CD4-positive, alpha-beta T cell treated with Interleukin-4 for 4 hours (primary cell): ENCODE measurements at regions not wholly inside any gene's neighbourhood (a gene's known extent, or its start where the extent isn't known, plus 50 kb on each side); places are given as distances from the start of the nearest gene placed in this dataset.

Source experiments
- DNase-seq: peaks from one replicate; pipeline ENCODE4 v3.0.0-alpha.2; 2020

GRCh38 chr16:6247150-6247549, 1085.5 kb upstream of the RBFOX1 start:
- no peak for DNase-seq

DNA sequence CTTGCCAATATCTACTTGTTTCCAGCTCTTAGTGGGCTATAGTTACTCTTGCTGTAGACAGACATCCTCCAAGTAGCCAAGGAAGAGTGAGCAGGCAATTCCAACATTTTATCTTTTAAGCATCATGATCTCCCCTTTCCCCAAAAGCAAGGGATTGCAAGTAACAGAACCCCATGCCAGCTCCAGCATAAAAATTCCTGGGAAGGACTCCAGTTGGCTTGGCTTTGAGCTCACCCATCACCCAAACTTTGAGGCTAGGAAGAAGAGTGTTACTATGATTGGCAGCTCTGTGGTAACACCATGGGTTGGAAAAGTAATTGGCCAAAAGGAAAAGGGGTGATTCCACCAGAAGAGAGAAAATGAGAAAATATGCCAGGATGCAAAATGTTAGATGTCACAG, 1086.4 kb upstream of the RBFOX1 start:
- no peak for DNase-seq

- no peak for DNase-seq
Observed at GRCh38 chr16:6232056-6232455, 1100.6 kb upstream of the RBFOX1 start.

- DNase-seq = no peak
Observed at GRCh38 chr16:6231398-6231797, 1101.2 kb upstream of the RBFOX1 start.

- no peak for DNase-seq
Observed at GRCh38 chr16:6229186-6229585, 1103.5 kb upstream of the RBFOX1 start.

DNA sequence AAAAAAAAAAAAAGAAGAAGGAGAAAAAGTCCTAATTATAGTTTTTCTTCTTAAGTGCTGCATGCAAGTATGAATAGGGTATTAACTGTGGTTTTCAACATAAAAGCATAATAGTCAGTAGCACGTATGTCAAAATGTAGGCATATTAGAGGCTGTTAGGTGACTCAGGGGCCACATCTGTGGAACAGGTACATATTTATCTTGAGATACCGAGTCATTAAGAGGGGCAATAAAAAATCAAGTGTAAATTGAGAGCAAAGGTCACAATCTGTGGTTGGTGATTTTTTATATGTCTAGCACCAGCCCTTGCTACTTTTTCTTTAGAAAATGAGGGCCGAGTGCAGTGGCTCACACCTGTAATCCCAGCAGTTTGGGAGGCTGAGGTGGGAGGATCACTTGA, 1113.8 kb upstream of the RBFOX1 start:
- no peak for DNase-seq

GRCh38 chr16:6216836-6217235, 1115.8 kb upstream of the RBFOX1 start:
- DNase-seq = no peak

GRCh38 chr16:6211644-6212043, 1114.0 kb upstream of the EEF2KMT start:
- no peak for DNase-seq

- DNase-seq = no peak
Observed at GRCh38 chr16:6209355-6209930, 1111.8 kb upstream of the EEF2KMT start.

- DNase-seq = no peak
Observed at GRCh38 chr16:6207580-6207979, 1110.0 kb upstream of the EEF2KMT start.

- DNase-seq = no peak
Observed at GRCh38 chr16:6207124-6207523, 1109.5 kb upstream of the EEF2KMT start.

GRCh38 chr16:6206080-6206479, 1108.5 kb upstream of the EEF2KMT start:
- no peak for DNase-seq

GRCh38 chr16:6204945-6205344, 1107.3 kb upstream of the EEF2KMT start:
- DNase-seq = no peak

- no peak for DNase-seq
Observed at GRCh38 chr16:6200861-6201260, 1103.3 kb upstream of the EEF2KMT start.

DNA sequence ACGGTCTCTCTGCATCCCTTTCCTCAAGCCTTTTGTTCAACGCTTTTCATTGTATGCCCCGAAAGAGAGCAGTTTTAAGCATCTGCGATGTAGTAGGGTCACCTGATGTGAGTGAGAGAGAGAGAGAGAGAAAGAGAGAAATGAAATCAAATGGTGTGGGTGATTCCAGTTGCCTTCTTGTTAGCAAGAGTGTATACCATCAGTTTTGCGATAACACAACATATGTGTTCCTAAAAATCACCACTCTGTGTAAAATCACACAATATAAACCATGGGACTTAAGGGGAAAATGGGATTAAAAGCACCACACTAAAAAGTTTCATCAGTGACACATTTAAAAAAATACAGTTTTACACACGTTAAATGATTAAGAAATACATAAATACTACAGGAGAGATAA, 1102.7 kb upstream of the EEF2KMT start:
- no peak for DNase-seq

DNA sequence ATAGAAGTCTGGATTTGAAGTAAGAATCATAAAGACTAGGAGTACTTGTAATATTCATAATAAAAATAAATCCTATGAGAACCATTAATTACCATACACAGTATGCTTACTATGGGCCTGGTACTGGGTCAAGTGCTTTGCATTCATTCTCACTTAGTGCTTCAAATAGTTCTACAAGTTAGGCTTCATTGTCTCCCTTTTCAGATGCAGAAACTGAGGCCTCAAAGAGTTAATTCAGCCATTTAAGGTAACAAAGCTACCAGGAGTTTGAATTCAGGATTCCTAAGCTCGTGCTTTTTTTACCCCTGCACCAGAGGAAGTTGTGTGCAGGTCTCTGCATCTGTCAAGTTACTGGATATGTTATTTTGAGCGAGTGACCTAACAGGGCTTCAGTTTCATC, 1098.4 kb upstream of the EEF2KMT start:
- no peak for DNase-seq

- no peak for DNase-seq
Observed at GRCh38 chr16:6193718-6194117, 1096.1 kb upstream of the EEF2KMT start.

- DNase-seq = no peak
Observed at GRCh38 chr16:6192984-6193383, 1095.4 kb upstream of the EEF2KMT start.

DNA sequence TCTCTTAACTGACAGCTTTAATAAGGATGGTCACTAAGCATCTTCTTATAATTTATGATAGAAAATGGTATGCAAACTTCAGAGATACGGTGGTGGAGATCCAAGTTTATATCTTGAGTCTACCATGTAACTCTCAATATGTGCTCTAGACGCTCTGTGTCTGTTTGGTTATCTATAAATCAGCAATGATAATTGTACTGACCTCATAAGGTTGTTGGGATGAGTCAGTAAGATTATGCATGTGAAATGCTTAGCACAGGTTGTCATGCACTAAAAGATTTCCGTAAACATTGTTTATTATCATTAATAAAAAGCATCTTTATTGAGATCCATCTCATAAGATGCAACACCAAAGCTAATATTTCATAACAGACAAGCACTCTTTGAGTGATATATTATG, 1094.9 kb upstream of the EEF2KMT start:
- DNase-seq = no peak

- DNase-seq = no peak
Observed at GRCh38 chr16:6190776-6191175, 1093.2 kb upstream of the EEF2KMT start.

DNA sequence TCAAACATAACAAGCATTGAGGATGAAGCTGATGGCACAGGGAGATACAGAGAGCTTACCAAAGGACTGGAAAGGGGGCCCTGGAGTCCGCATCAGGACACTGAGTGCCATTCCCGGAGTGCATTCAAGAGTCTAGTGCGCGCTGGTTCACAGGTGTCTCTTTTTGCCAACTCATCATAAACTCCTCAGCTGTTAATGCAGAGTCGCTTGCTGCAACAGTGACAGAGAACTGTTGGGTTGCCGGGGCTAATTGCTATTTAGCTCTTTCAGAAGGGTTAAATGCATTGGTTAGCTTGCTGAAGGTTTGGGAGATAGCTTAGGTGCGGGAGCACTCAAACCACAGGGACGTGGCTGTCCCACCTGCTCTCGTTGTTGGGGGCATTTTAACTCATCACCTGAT, 1091.6 kb upstream of the EEF2KMT start:
- DNase-seq = no peak

- no peak for DNase-seq
Observed at GRCh38 chr16:6177616-6178180, 1080.1 kb upstream of the EEF2KMT start.

GRCh38 chr16:6170022-6170421, 1072.4 kb upstream of the EEF2KMT start:
- DNase-seq = no peak

- no peak for DNase-seq
Observed at GRCh38 chr16:6165330-6165979, 1067.9 kb upstream of the EEF2KMT start.

GRCh38 chr16:6160871-6161270, 1063.3 kb upstream of the EEF2KMT start:
- DNase-seq = no peak
